ENCODE measurements at regions not wholly inside any gene's neighbourhood (a gene's known extent, or its start where the extent isn't known, plus 50 kb on each side); places are given as distances from the start of the nearest gene placed in this dataset.

DNA sequence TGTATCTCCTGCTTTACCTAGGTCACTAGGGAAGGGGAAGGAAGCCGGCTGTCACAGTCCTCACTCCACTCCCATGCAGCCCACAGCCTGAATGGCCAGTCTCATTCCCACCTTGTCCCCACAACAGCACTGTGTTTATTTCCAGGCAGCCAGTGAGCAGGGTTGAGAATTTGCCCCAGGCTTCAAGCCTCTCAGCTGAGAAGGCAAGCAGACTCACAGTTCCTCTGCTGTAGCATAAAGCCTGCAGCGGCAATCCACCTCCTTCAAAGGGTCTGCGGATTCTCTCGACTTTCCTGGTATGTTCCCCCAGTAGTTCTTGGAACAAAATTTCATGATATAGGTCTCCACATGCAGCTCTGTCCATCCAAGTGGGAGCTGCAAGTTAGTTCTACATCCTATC lies 262.9 kb upstream of the GULP1 start:
- TF ChIP-seq EZH2 (IDR thresholded peaks at IDR 0.05; ENCODE audit: low read depth, low read length, severe bottlenecking) = no peak
- no peak for TF ChIP-seq TCF12 (IDR thresholded peaks at IDR 0.05; ENCODE audit: low read depth, low read length)
- no peak for TF ChIP-seq ATF3 (IDR thresholded peaks at IDR 0.05; ENCODE audit: insufficient read depth, low read depth, low read length)
- TF ChIP-seq, protein P1, sequence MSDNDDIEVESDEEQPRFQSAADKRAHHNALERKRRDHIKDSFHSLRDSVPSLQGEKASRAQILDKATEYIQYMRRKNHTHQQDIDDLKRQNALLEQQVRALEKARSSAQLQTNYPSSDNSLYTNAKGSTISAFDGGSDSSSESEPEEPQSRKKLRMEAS (IDR thresholded peaks at IDR 0.05) = no peak
- TF ChIP-seq, protein P2, sequence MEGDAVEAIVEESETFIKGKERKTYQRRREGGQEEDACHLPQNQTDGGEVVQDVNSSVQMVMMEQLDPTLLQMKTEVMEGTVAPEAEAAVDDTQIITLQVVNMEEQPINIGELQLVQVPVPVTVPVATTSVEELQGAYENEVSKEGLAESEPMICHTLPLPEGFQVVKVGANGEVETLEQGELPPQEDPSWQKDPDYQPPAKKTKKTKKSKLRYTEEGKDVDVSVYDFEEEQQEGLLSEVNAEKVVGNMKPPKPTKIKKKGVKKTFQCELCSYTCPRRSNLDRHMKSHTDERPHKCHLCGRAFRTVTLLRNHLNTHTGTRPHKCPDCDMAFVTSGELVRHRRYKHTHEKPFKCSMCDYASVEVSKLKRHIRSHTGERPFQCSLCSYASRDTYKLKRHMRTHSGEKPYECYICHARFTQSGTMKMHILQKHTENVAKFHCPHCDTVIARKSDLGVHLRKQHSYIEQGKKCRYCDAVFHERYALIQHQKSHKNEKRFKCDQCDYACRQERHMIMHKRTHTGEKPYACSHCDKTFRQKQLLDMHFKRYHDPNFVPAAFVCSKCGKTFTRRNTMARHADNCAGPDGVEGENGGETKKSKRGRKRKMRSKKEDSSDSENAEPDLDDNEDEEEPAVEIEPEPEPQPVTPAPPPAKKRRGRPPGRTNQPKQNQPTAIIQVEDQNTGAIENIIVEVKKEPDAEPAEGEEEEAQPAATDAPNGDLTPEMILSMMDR (IDR thresholded peaks at IDR 0.05; ENCODE audit: control extremely low read depth in 1 of 3, insufficient read depth in 1 of 3, low read depth in 1 of 3, low read length in 3 of 3) = no peak
- no peak for TF ChIP-seq TAF1 (IDR thresholded peaks at IDR 0.05; ENCODE audit: low read depth, low read length)
- TF ChIP-seq TEAD4 (IDR thresholded peaks at IDR 0.05; ENCODE audit: low read depth, low read length) = no peak
- TF ChIP-seq POLR2AphosphoS5 (IDR thresholded peaks at IDR 0.05; ENCODE audit: low read depth, low read length) = no peak
- no peak for TF ChIP-seq CHD7 (IDR thresholded peaks at IDR 0.05; ENCODE audit: insufficient replicate concordance, low read length)
- no peak for TF ChIP-seq POLR2A (IDR thresholded peaks at IDR 0.05; ENCODE audit: control extremely low read depth in 1 of 2, low read depth in 2 of 2, low read length in 2 of 2)
- no peak for TF ChIP-seq RAD21 (IDR thresholded peaks at IDR 0.05 in 1 of 2, conservative IDR thresholded peaks at IDR 0.05 in 1 of 2; ENCODE audit: low read depth in 2 of 2, low read length in 2 of 2)
- TF ChIP-seq ZNF274 (IDR thresholded peaks at IDR 0.05; ENCODE audit: borderline replicate concordance, extremely low read depth, low read length) = no peak
- TF ChIP-seq CHD2 (IDR thresholded peaks at IDR 0.05; ENCODE audit: low read length) = no peak

Data from H1 (cell line).